ENCODE measurements at regions not wholly inside any gene's neighbourhood (a gene's known extent, or its start where the extent isn't known, plus 50 kb on each side); places are given as distances from the start of the nearest gene placed in this dataset.

GRCh38 chrX:137747244-137748043, 181.5 kb downstream of the ZIC3 start:
- TF ChIP-seq POLR2AphosphoS5 (IDR thresholded peaks at IDR 0.05; ENCODE audit: low read depth, low read length), result no peak
- TF ChIP-seq FOXP2 (optimal IDR thresholded peaks at IDR 0.05; ENCODE audit: borderline replicate concordance, extremely low read depth, extremely low read length, insufficient read depth), result no peak
- TF ChIP-seq REST (IDR thresholded peaks at IDR 0.05; ENCODE audit: insufficient read depth in 1 of 2, low read depth in 2 of 2, low read length in 2 of 2), result no peak
- TF ChIP-seq TAF1 (IDR thresholded peaks at IDR 0.05; ENCODE audit: borderline replicate concordance, insufficient read depth, low read length), result no peak
- TF ChIP-seq SIN3A (IDR thresholded peaks at IDR 0.05; ENCODE audit: borderline replicate concordance, insufficient read depth, low read length), result no peak

All from PFSK-1 (cell line).